NB4 (cell line): ENCODE measurements at regions not wholly inside any gene's neighbourhood (a gene's known extent, or its start where the extent isn't known, plus 50 kb on each side); places are given as distances from the start of the nearest gene placed in this dataset.

Experiments
- POLR2A ChIP-seq: IDR thresholded peaks from 2 replicates; pipeline ENCODE4 v1.6.1; 2011; ENCODE audit warnings: mild to moderate bottlenecking; ENCODE audit not compliant: insufficient read length; ENCODE audit errors: extremely low read depth
- TF ChIP-seq, protein P1 (sequence below): IDR thresholded peaks from one replicate; pipeline ENCODE4 v1.5.1; 2012; ENCODE audit warnings: low read depth, low read length

DNA sequence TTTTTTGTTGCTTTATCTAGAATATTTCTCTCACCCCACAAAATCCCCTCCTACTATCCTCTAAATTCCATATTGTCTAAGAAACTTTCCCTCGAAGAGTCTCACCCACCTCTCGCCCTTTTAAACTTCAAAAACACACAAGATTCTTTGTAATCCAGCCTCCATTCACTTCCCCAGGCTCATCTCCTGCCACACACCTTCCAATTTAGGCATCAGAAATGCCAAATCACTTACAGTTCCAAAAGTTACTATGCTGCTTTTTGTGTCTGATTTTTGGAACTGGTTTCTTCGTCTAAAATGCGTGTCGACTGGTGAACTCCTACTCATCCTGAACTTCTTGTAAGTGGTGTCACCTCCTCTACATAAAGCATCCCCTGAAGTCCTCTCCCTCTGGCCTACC lies 482.4 kb upstream of the CAMK1G start:
- TF ChIP-seq, protein P1, sequence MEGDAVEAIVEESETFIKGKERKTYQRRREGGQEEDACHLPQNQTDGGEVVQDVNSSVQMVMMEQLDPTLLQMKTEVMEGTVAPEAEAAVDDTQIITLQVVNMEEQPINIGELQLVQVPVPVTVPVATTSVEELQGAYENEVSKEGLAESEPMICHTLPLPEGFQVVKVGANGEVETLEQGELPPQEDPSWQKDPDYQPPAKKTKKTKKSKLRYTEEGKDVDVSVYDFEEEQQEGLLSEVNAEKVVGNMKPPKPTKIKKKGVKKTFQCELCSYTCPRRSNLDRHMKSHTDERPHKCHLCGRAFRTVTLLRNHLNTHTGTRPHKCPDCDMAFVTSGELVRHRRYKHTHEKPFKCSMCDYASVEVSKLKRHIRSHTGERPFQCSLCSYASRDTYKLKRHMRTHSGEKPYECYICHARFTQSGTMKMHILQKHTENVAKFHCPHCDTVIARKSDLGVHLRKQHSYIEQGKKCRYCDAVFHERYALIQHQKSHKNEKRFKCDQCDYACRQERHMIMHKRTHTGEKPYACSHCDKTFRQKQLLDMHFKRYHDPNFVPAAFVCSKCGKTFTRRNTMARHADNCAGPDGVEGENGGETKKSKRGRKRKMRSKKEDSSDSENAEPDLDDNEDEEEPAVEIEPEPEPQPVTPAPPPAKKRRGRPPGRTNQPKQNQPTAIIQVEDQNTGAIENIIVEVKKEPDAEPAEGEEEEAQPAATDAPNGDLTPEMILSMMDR, result no peak
- TF ChIP-seq POLR2A, result no peak
